SJCRH30 (cell line): ENCODE measurements at regions not wholly inside any gene's neighbourhood (a gene's known extent, or its start where the extent isn't known, plus 50 kb on each side); places are given as distances from the start of the nearest gene placed in this dataset.

ENCODE experiments used
- DNase-seq, 2 experiments: peaks; one replicate each; pipeline ENCODE4 v3.0.0-alpha.2; 2015 to 2020
- H3K27ac ChIP-seq: fragments of 250-450 bp; sonication (Bioruptor Pico); 2 replicates; pipeline ENCODE4 v1.5.1; 2020; ENCODE audit warnings: mild to moderate bottlenecking, moderate library complexity
- H3K27me3 ChIP-seq: fragments of 250-450 bp; sonication (Bioruptor Pico); 2 replicates; pipeline ENCODE4 v1.5.1; 2020; ENCODE audit warnings: mild to moderate bottlenecking, moderate library complexity
- H3K36me3 ChIP-seq: fragments of 250-450 bp; sonication (Bioruptor Pico); 2 replicates; pipeline ENCODE4 v1.5.1; 2020; ENCODE audit warnings: mild to moderate bottlenecking, moderate library complexity
- H3K4me1 ChIP-seq: fragments of 250-450 bp; sonication (Bioruptor Pico); 2 replicates; pipeline ENCODE4 v1.5.1; 2020; ENCODE audit warnings: mild to moderate bottlenecking, moderate library complexity
- H3K4me3 ChIP-seq: fragments of 250-450 bp; sonication (Bioruptor Pico); 2 replicates; pipeline ENCODE4 v1.5.1; 2020; ENCODE audit warnings: mild to moderate bottlenecking, moderate library complexity
- H3K9me3 ChIP-seq: fragments of 250-450 bp; sonication (Bioruptor Pico); replicated peaks from 2 replicates; pipeline ENCODE4 v1.5.1; 2020; ENCODE audit warnings: mild to moderate bottlenecking, moderate library complexity

DNA sequence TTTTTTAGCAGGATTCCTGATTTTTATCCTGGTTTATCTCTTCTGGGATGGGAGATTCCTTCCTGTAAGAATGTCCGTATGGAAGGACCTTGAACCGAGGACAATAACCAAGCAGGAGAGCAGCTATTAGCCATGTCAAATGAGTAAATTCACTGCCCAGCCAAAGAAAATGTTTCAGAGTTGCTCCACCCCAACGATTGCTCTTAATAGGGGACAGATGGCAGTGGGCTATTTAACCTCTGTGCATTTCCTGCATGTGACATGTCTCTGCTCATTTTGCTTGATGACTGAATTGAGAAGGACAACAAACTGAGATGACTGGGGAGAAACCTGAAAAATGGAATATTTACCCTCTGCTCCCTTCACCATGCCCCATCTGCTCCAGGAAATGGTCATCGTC, 479.9 kb upstream of the ZNF462 start:
- no peaks in the 10 kb centered on the region for H3K27me3 ChIP-seq

DNA sequence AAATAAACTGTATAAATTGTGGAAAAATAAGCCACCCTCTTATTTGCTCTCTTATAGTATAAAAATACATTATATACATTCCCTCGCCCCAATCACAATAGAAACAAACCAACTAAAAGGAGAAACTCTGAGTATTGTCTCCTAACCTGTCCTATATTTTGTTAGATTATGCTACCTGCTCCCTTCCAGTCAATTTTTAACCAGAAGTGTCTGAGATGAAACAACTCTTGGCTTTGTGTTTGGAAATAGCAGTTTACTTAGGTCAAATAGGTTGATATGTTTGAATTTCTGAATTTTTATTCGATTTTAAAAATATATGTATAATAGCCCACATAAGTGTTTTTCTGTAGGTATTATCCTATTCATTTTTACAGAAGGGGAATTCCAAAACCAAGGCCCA, 475.0 kb upstream of the ZNF462 start:
- DNase-seq, result no peak
- no peaks in the 10 kb centered on the region for H3K27me3 ChIP-seq
- H3K4me1 ChIP-seq, result no peaks in the 10 kb centered on the region
- no peak overlapping the region for H3K27ac ChIP-seq
- no peaks in the 10 kb centered on the region for H3K9me3 ChIP-seq
- no peaks in the 10 kb centered on the region for H3K36me3 ChIP-seq
- no peak overlapping the region for H3K4me3 ChIP-seq

More for the DNA sequence above, 479.9 kb upstream of the ZNF462 start:
- H3K27ac ChIP-seq, result no peak overlapping the region
- no peak for DNase-seq
- no peaks in the 10 kb centered on the region for H3K9me3 ChIP-seq
- no peak overlapping the region for H3K4me3 ChIP-seq
- H3K36me3 ChIP-seq, result no peaks in the 10 kb centered on the region
- H3K4me1 ChIP-seq, result no peaks in the 10 kb centered on the region

DNA sequence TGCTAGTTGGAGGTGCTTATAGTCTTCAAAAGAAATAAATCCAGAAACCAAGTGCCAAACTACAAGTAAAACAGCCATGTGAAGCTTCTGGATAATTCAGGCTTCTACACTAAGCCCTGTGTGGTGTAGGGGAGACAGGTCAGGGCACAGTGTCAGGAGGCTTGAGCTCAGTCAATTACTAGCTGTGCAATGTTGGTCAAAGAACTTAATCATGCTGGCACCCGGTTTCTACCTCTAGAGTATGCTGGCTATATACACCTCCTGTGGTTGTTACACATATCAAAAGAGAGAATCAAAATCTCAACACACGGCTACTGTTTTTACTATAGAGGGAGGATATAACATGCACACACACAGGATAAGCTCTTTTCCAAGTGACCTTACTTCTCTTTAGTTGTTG, 469.7 kb upstream of the ZNF462 start:
- no peaks in the 10 kb centered on the region for H3K36me3 ChIP-seq
- H3K4me3 ChIP-seq, result no peak overlapping the region
- no peak overlapping the region for H3K27ac ChIP-seq
- no peak for DNase-seq
- H3K4me1 ChIP-seq, result no peaks in the 10 kb centered on the region
- H3K27me3 ChIP-seq, result no peaks in the 10 kb centered on the region; the same call in none of the 2 replicates
- H3K9me3 ChIP-seq, result no peaks in the 10 kb centered on the region

DNA sequence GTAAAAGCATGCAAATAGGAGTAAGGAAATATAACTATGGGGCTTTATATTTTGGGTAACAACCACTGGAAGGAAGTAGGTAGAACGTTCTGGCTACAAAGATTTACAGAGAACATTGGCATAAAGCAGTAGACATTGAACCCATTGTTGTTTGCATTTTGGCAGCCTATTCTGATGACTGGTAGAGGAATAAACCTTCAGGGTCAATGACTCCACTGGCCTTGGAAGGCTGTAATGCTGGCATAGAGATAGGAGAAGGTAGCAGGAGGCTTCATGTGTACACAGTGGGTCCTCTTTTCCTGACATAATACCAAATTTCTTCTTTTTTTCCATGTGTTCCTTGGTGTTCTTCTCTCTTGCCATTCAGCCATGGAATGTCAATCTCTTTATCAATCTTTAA, 462.8 kb upstream of the ZNF462 start:
- Histone ChIP-seq H3K9me3 (no peaks in the 10 kb centered on the region), H3K4me1 (no peaks in the 10 kb centered on the region), H3K36me3 (no peaks in the 10 kb centered on the region), H3K27me3 (no peaks in the 10 kb centered on the region), H3K27ac (no peak overlapping the region), H3K4me3 (no peak overlapping the region)
- DNase-seq, result no peak

- H3K27me3 ChIP-seq, result no peaks in the 10 kb centered on the region
- H3K9me3 ChIP-seq, result no peaks in the 10 kb centered on the region
- no peaks in the 10 kb centered on the region for H3K36me3 ChIP-seq
- H3K4me3 ChIP-seq, result no peak overlapping the region
- H3K4me1 ChIP-seq, result no peaks in the 10 kb centered on the region
- H3K27ac ChIP-seq, result no peak overlapping the region
- no peak for DNase-seq
Observed at GRCh38 chr9:106400950-106401349, 462.0 kb upstream of the ZNF462 start.

DNA sequence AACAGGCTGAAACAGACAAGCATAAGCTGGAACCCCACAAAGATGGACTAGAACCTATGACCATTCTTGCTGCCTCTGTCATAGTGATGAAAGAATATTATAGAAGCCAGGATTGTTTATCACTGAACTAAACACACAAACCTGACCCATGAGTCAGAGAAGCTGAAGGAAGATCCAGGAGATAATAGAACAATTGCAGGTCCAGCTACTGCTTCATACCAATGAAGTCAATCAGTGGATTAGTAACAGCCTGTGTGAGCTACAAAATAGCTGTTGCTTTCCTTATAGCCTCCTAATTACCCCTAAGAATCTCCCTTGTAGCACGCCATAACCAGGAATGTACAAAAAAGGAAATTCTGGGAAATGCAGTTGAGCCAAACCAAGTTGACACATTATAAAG, 459.9 kb upstream of the ZNF462 start:
- no peak for DNase-seq
- Histone ChIP-seq H3K27ac (no peak overlapping the region), H3K9me3 (no peaks in the 10 kb centered on the region), H3K27me3 (no peaks in the 10 kb centered on the region), H3K4me1 (no peaks in the 10 kb centered on the region), H3K4me3 (no peak overlapping the region), H3K36me3 (no peaks in the 10 kb centered on the region)

DNA sequence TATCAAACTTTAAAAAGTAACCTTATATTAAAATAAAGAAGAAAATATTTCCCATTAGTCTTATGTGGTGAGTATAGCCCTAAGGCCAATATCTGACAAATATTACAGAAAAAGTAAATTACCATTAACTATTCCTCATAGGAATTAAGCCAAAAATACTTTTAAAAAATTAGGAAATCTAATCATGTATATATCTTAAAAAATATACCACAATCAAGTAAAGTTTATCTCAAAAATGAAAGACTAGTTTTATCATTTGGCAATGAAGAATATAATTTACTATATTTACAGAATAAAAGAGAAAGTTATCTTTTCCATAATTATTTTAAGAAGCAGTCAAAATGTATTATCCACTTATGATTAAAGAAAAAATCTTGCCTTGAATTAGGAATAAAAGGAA, 458.8 kb upstream of the ZNF462 start:
- no peaks in the 10 kb centered on the region for H3K4me1 ChIP-seq
- no peaks in the 10 kb centered on the region for H3K27me3 ChIP-seq
- no peaks in the 10 kb centered on the region for H3K9me3 ChIP-seq
- no peak for DNase-seq
- no peaks in the 10 kb centered on the region for H3K36me3 ChIP-seq
- no peak overlapping the region for H3K4me3 ChIP-seq
- no peak overlapping the region for H3K27ac ChIP-seq

GRCh38 chr9:106405871-106406435, 457.0 kb upstream of the ZNF462 start:
- no peak overlapping the region for H3K4me3 ChIP-seq
- H3K9me3 ChIP-seq, result no peaks in the 10 kb centered on the region
- no peaks in the 10 kb centered on the region for H3K36me3 ChIP-seq
- H3K27me3 ChIP-seq, result no peaks in the 10 kb centered on the region
- no peak for DNase-seq
- H3K4me1 ChIP-seq, result no peaks in the 10 kb centered on the region
- H3K27ac ChIP-seq, result no peak overlapping the region

GRCh38 chr9:106414042-106414441, 448.9 kb upstream of the ZNF462 start:
- Histone ChIP-seq H3K9me3 (no peaks in the 10 kb centered on the region; the same call in 1 of the 2 replicates), H3K4me3 (no peak overlapping the region), H3K27me3 (no peaks in the 10 kb centered on the region), H3K27ac (no peak overlapping the region), H3K4me1 (no peaks in the 10 kb centered on the region), H3K36me3 (no peaks in the 10 kb centered on the region)
- no peak for DNase-seq

- Histone ChIP-seq H3K27ac (no peak overlapping the region), H3K36me3 (no peaks in the 10 kb centered on the region), H3K4me3 (no peak overlapping the region), H3K27me3 (no peaks in the 10 kb centered on the region), H3K9me3 (no peaks in the 10 kb centered on the region; the same call in 1 of the 2 replicates), H3K4me1 (no peaks in the 10 kb centered on the region)
- DNase-seq, result no peak
Observed at GRCh38 chr9:106417685-106418084, 445.3 kb upstream of the ZNF462 start.

- H3K27me3 ChIP-seq, result no peaks in the 10 kb centered on the region
- no peak for DNase-seq
- no peaks in the 10 kb centered on the region for H3K36me3 ChIP-seq
- H3K4me1 ChIP-seq, result no peaks in the 10 kb centered on the region
- no peaks in the 10 kb centered on the region; the same call in 1 of the 2 replicates for H3K9me3 ChIP-seq
- no peak overlapping the region for H3K27ac ChIP-seq
- no peak overlapping the region for H3K4me3 ChIP-seq
Observed at GRCh38 chr9:106419829-106420228, 443.1 kb upstream of the ZNF462 start.

DNA sequence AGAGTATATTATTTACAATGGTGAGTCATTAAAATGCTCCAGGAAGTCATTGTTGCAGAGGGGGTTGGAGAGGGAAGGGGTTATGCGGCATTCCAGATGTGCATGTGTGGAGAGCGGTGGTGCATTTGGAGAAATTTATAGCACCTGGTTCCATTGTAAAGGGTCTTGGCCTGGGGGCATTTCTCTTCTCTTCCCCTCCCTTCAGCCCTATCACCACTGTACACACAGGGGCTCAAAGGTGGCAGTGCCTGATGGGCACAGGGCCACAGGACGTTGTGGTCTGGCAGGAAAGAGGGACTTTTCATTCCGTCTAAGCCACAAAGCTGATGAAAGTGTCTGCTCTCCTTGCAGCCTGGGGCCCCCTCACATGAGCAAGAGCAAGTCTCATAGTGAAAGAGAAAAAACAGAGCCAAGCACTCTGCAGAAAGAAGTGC, 442.4 kb upstream of the ZNF462 start:
- Histone ChIP-seq H3K4me1 (no peaks in the 10 kb centered on the region), H3K9me3 (no peaks in the 10 kb centered on the region; the same call in 1 of the 2 replicates), H3K4me3 (no peak overlapping the region), H3K27me3 (no peaks in the 10 kb centered on the region), H3K27ac (no peak overlapping the region), H3K36me3 (no peaks in the 10 kb centered on the region)
- no peak for DNase-seq

DNA sequence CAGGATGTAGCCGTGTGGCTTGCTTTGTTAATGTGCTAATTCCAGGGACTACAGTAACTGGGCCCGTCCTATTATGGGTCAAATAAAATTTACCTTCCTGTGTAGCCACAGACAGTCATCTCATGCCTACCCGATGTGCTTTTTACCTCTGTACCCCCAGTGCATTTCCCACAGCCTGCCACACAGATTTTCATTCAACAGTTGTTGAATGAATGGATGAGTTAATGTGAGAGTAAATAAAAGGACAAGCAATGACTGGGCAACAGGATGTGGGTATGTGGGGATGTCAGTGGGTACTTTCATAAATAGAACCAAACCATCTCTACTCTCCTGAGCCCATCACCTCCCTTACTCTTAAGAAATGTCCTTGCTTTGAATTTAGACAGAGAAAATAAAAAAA, 441.2 kb upstream of the ZNF462 start:
- no peaks in the 10 kb centered on the region for H3K27me3 ChIP-seq
- DNase-seq, result no peak
- H3K4me3 ChIP-seq, result no peak overlapping the region
- no peaks in the 10 kb centered on the region for H3K4me1 ChIP-seq
- no peaks in the 10 kb centered on the region; the same call in 1 of the 2 replicates for H3K9me3 ChIP-seq
- no peak overlapping the region for H3K27ac ChIP-seq
- no peaks in the 10 kb centered on the region for H3K36me3 ChIP-seq

- DNase-seq, result no peak
Observed at GRCh38 chr9:106423575-106423974, 439.4 kb upstream of the ZNF462 start.

GRCh38 chr9:106432631-106433030, 430.3 kb upstream of the ZNF462 start:
- Histone ChIP-seq H3K27me3 (no peaks in the 10 kb centered on the region; the same call in 1 of the 2 replicates), H3K4me1 (no peaks in the 10 kb centered on the region), H3K36me3 (no peaks in the 10 kb centered on the region), H3K27ac (no peak overlapping the region), H3K9me3 (no peaks in the 10 kb centered on the region), H3K4me3 (no peak overlapping the region)
- DNase-seq, result no peak

More at GRCh38 chr9:106423575-106423974, 439.4 kb upstream of the ZNF462 start:
- Histone ChIP-seq H3K9me3 (no peaks in the 10 kb centered on the region), H3K4me1 (no peaks in the 10 kb centered on the region), H3K27ac (no peak overlapping the region), H3K36me3 (no peaks in the 10 kb centered on the region), H3K27me3 (no peaks in the 10 kb centered on the region; the same call in 1 of the 2 replicates), H3K4me3 (no peak overlapping the region)

DNA sequence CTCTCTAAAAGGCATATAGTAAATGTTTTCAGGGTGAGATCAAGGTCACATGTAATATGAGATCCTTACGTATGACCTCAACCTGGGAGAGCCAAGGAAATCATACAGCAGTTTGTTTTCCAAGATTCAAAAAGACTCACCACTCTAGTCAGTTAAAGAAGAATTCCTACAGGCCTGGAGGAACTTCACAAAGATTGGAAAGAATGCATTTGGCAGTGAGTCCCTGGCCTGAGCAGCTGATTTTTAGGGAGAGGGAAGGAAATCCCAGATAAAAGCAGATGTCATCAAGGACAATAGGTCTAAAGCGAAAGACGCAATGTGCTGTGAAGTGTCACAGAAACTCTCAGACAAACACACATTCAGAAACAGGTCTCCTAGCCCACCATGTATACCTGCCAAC, 424.0 kb upstream of the ZNF462 start:
- Histone ChIP-seq H3K36me3 (no peaks in the 10 kb centered on the region), H3K27me3 (no peaks in the 10 kb centered on the region; the same call in 1 of the 2 replicates), H3K4me3 (no peak overlapping the region), H3K4me1 (peaks cover 8% of the 10 kb centered on the region; the same call in 1 of the 2 replicates), H3K27ac (no peak overlapping the region), H3K9me3 (no peaks in the 10 kb centered on the region)
- peak in 1 of 2 experiments; percentile 37 for DNase-seq
